ENCODE measurements at regions not wholly inside any gene's neighbourhood (a gene's known extent, or its start where the extent isn't known, plus 50 kb on each side); places are given as distances from the start of the nearest gene placed in this dataset.

DNA sequence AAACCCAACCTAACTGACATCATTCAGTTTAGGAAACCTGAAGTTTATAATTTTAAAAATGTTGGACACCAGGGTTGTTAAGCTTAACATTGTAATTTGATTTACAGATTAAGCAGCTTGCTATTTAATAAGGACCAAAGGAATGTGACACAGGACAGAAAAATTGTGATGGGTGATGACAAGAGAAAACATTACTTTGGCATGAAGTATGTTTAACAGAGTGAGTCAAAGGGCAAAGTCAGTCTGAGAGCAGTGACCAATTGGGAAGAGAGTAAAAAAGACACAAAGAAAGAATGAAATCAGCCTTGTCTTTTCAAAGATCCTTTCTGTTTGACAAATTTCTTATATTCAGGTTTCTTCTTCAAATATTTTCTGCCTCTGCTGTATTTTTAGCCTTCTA is 1301.6 kb downstream of the SI start:
- no peak for FAIRE-seq
- Histone ChIP-seq H3K9ac (ENCODE audit: insufficient read depth in 1 of 2, low read depth in 2 of 2, low read length in 2 of 2) (no peak overlapping the region), H3K27ac (ENCODE audit: extremely low read depth, low read depth, low read length) (no peak overlapping the region), H3K4me3 (no peak overlapping the region), H3K9me1 (ENCODE audit: control insufficient read depth, insufficient read depth, low read length) (no peaks in the 10 kb centered on the region), H3K9me3 (replicated peaks; ENCODE audit: control insufficient read depth, insufficient read depth, low read depth, low read length) (no peaks in the 10 kb centered on the region; the same call in 1 of the 2 replicates), H3K4me1 (replicated peaks in 1 of 2; ENCODE audit: control insufficient read depth in 2 of 2, insufficient read depth in 2 of 2, low read length in 2 of 2) (no peaks in the 10 kb centered on the region), H2AFZ (ENCODE audit: low read depth, low read length) (no peak overlapping the region), H3K79me2 (ENCODE audit: control insufficient read depth, insufficient read depth, low read length) (no peaks in the 10 kb centered on the region), H4K20me1 (replicated peaks; ENCODE audit: control insufficient read depth, insufficient read depth, low read length) (no peaks in the 10 kb centered on the region), H3K36me3 (ENCODE audit: control insufficient read depth, insufficient read depth, low read length) (no peaks in the 10 kb centered on the region), H3K4me2 (ENCODE audit: insufficient read depth, low read length) (no peak overlapping the region), H3K27me3 (ENCODE audit: control insufficient read depth in 2 of 2, insufficient read depth in 2 of 2, low read length in 2 of 2) (no peaks in the 10 kb centered on the region)
- no TSS peak for BruUV-seq (replicated peaks)
- DNase-seq (ENCODE audit: extremely low read depth in 1 of 4, low spot score in 3 of 4), result no peak
- no peak for TF ChIP-seq SNRNP70 (optimal IDR thresholded peaks at IDR 0.05; ENCODE audit: low read depth, low read length)
- no peak for TF ChIP-seq ZNF347 (CRISPR knock-in tag; IDR thresholded peaks at IDR 0.05; ENCODE audit: low read depth)
- TF ChIP-seq KLF13 (tag; IDR thresholded peaks at IDR 0.05; ENCODE audit: borderline replicate concordance, low read depth), result no peak
- no peak for TF ChIP-seq ZNF253 (CRISPR knock-in tag; conservative IDR thresholded peaks at IDR 0.05)
- TF ChIP-seq TAF9B (IDR thresholded peaks at IDR 0.05; ENCODE audit: partially characterized antibody), result no peak
- no peak for TF ChIP-seq NFXL1 (CRISPR knock-in tag; IDR thresholded peaks at IDR 0.05)
- TF ChIP-seq ZC3H8 (IDR thresholded peaks at IDR 0.05), result no peak
- TF ChIP-seq CXXC5 (CRISPR knock-in tag; IDR thresholded peaks at IDR 0.05), result no peak
- TF ChIP-seq, protein P1, sequence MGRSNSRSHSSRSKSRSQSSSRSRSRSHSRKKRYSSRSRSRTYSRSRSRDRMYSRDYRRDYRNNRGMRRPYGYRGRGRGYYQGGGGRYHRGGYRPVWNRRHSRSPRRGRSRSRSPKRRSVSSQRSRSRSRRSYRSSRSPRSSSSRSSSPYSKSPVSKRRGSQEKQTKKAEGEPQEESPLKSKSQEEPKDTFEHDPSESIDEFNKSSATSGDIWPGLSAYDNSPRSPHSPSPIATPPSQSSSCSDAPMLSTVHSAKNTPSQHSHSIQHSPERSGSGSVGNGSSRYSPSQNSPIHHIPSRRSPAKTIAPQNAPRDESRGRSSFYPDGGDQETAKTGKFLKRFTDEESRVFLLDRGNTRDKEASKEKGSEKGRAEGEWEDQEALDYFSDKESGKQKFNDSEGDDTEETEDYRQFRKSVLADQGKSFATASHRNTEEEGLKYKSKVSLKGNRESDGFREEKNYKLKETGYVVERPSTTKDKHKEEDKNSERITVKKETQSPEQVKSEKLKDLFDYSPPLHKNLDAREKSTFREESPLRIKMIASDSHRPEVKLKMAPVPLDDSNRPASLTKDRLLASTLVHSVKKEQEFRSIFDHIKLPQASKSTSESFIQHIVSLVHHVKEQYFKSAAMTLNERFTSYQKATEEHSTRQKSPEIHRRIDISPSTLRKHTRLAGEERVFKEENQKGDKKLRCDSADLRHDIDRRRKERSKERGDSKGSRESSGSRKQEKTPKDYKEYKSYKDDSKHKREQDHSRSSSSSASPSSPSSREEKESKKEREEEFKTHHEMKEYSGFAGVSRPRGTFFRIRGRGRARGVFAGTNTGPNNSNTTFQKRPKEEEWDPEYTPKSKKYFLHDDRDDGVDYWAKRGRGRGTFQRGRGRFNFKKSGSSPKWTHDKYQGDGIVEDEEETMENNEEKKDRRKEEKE (IDR thresholded peaks at IDR 0.05; ENCODE audit: borderline replicate concordance in 1 of 2, control insufficient read depth in 1 of 2, low read depth in 2 of 2, low read length in 1 of 2), result no peak
- no peak for TF ChIP-seq IFI16 (CRISPR knock-in tag; IDR thresholded peaks at IDR 0.05)
- no peak for TF ChIP-seq HNRNPK (IDR thresholded peaks at IDR 0.05; ENCODE audit: low read depth, low read length, poor library complexity, severe bottlenecking)
- TF ChIP-seq MBD2 (IDR thresholded peaks at IDR 0.05; ENCODE audit: borderline replicate concordance, low read depth), result no peak
- no peak for TF ChIP-seq MCM3 (IDR thresholded peaks at IDR 0.05)
- TF ChIP-seq, protein P2, sequence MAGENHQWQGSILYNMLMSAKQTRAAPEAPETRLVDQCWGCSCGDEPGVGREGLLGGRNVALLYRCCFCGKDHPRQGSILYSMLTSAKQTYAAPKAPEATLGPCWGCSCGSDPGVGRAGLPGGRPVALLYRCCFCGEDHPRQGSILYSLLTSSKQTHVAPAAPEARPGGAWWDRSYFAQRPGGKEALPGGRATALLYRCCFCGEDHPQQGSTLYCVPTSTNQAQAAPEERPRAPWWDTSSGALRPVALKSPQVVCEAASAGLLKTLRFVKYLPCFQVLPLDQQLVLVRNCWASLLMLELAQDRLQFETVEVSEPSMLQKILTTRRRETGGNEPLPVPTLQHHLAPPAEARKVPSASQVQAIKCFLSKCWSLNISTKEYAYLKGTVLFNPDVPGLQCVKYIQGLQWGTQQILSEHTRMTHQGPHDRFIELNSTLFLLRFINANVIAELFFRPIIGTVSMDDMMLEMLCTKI (IDR thresholded peaks at IDR 0.05; ENCODE audit: partially characterized antibody), result no peak
- no peak for TF ChIP-seq CBX3 (IDR thresholded peaks at IDR 0.05; ENCODE audit: borderline replicate concordance in 1 of 2, low read length in 2 of 2)
- TF ChIP-seq SMC3 (conservative IDR thresholded peaks at IDR 0.05; ENCODE audit: insufficient read depth, low read depth, low read length), result no peak
- TF ChIP-seq ZNF507 (tag; conservative IDR thresholded peaks at IDR 0.05), result no peak
- no peak for TF ChIP-seq POLR3A (IDR thresholded peaks at IDR 0.05; ENCODE audit: borderline replicate concordance, extremely low read depth, insufficient read depth, insufficient read length)
- POLR2A ChIA-PET, result no interaction called here
- intact Hi-C loops (cut with micrococcal nuclease), result no loop called here
- in situ Hi-C loops (cut with MboI), result no loop called here
- ATAC-seq, result no peak
- CTCF ChIA-PET (ENCODE audit: low intra/inter-chr PET ratio), result no interaction called here
